Uterus (tissue), 3 donors: ENCODE measurements at regions not wholly inside any gene's neighbourhood (a gene's known extent, or its start where the extent isn't known, plus 50 kb on each side); places are given as distances from the start of the nearest gene placed in this dataset.

ENCODE experiments used
- DNase-seq, 2 donors: peaks; one replicate each; pipeline ENCODE4 v3.0.0-alpha.2; 2019 to 2020
- H3K27ac ChIP-seq, 2 donors: fragments of 200-600 bp; sonication (generic); 1 replicate in 1 of 2; 2 replicates in 1 of 2; pipeline ENCODE4 v1.5.1; 2016 to 2018
- H3K27me3 ChIP-seq, 2 donors: fragments of 200-600 bp; sonication (generic); one replicate each; pipeline ENCODE4 v1.5.1; 2018 to 2019; ENCODE audit warnings: control low read depth in 1 of 2
- H3K36me3 ChIP-seq, 2 donors: fragments of 200-600 bp; sonication (generic); one replicate each; pipeline ENCODE4 v1.5.1; 2019; ENCODE audit warnings: control low read depth in 1 of 2
- H3K4me1 ChIP-seq, 2 donors: fragments of 200-600 bp; sonication (generic); one replicate each; pipeline ENCODE4 v1.5.1; 2018 to 2019; ENCODE audit warnings: control low read depth in 1 of 2
- H3K4me3 ChIP-seq, 2 donors: fragments of 200-600 bp; sonication (generic); 1 replicate in 1 of 2; 2 replicates in 1 of 2; pipeline ENCODE4 v1.5.1; 2018 to 2019; ENCODE audit warnings: mild to moderate bottlenecking in 1 of 2
- H3K9me3 ChIP-seq, 2 donors: fragments of 200-600 bp; sonication (generic); one replicate each; pipeline ENCODE4 v1.5.1; 2019; ENCODE audit warnings: control low read depth in 1 of 2
- CTCF ChIP-seq, 4 experiments: fragments of 200-600 bp in 2 of 4; fragments of 450-650 bp in 2 of 4; sonication (generic) in 2 of 4; IDR thresholded peaks; one replicate each; pipeline ENCODE4 v1.5.1; 2016 to 2019; ENCODE audit warnings: antibody characterized with exemption in 4 of 4, mild to moderate bottlenecking in 2 of 4, moderate library complexity in 1 of 4
- POLR2A ChIP-seq, 2 donors: fragments of 450-650 bp; IDR thresholded peaks; one replicate each; pipeline ENCODE4 v1.6.1; 2016; ENCODE audit warnings: antibody characterized with exemption in 2 of 2, mild to moderate bottlenecking in 1 of 2, moderate library complexity in 1 of 2
- intact Hi-C: fragments of 100-400 bp; cut with DNase I; formaldehyde crosslinking; loops from one replicate; pipeline ENCODE4 v1.15.1; 2023; ENCODE audit warnings: low total_unique reads
- donor health status: DM: yes; HTN: yes; CAD: no.

- Histone ChIP-seq H3K4me1 (no peaks in the 10 kb centered on the region), H3K36me3 (no peaks in the 10 kb centered on the region), H3K9me3 (no peaks in the 10 kb centered on the region), H3K4me3 (no peak overlapping the region), H3K27ac (no peak overlapping the region), H3K27me3 (no peaks in the 10 kb centered on the region)
- DNase-seq = no peak
- intact Hi-C loops = no loop called here
- TF ChIP-seq CTCF (IDR thresholded peaks at IDR 0.05) (no peak), POLR2A (IDR thresholded peaks at IDR 0.05) (no peak)
These were observed 127.1 kb downstream of the MAF start for GRCh38 chr16:79473456-79473855.

- no peak for TF ChIP-seq POLR2A (IDR thresholded peaks at IDR 0.05)
- no peak for TF ChIP-seq CTCF (IDR thresholded peaks at IDR 0.05)
- Histone ChIP-seq H3K9me3 (no peaks in the 10 kb centered on the region), H3K36me3 (no peaks in the 10 kb centered on the region), H3K27ac (no peak overlapping the region), H3K4me3 (no peak overlapping the region), H3K27me3 (no peaks in the 10 kb centered on the region), H3K4me1 (no peaks in the 10 kb centered on the region)
- intact Hi-C loops = no loop called here
- no peak for DNase-seq
These were observed 128.1 kb downstream of the MAF start for GRCh38 chr16:79472426-79472825.

- H3K27ac ChIP-seq = no peak overlapping the region
- H3K4me1 ChIP-seq = no peaks in the 10 kb centered on the region
- TF ChIP-seq POLR2A (IDR thresholded peaks at IDR 0.05) (no peak), CTCF (IDR thresholded peaks at IDR 0.05) (no peak)
- peak in 1 of 2 donors; percentile 13 for DNase-seq
- no peaks in the 10 kb centered on the region for H3K9me3 ChIP-seq
- H3K36me3 ChIP-seq = no peaks in the 10 kb centered on the region
- no peak overlapping the region for H3K4me3 ChIP-seq
- no peaks in the 10 kb centered on the region for H3K27me3 ChIP-seq
- intact Hi-C loops = no loop called here
These were observed 130.5 kb downstream of the MAF start for GRCh38 chr16:79469999-79470398.

GRCh38 chr16:79468631-79469030, 131.9 kb downstream of the MAF start:
- Histone ChIP-seq H3K9me3 (no peaks in the 10 kb centered on the region), H3K27me3 (no peaks in the 10 kb centered on the region), H3K27ac (no peak overlapping the region), H3K4me1 (no peaks in the 10 kb centered on the region), H3K36me3 (no peaks in the 10 kb centered on the region), H3K4me3 (no peak overlapping the region)
- intact Hi-C loops = no loop called here
- DNase-seq = no peak
- TF ChIP-seq CTCF (IDR thresholded peaks at IDR 0.05) = no peak
- no peak for TF ChIP-seq POLR2A (IDR thresholded peaks at IDR 0.05)

- TF ChIP-seq CTCF (IDR thresholded peaks at IDR 0.05) = no peak
- no peak for TF ChIP-seq POLR2A (IDR thresholded peaks at IDR 0.05)
- intact Hi-C loops = no loop called here
These were observed 132.4 kb downstream of the MAF start for GRCh38 chr16:79468121-79468552.

More at GRCh38 chr16:79468121-79468552, 132.4 kb downstream of the MAF start:
- H3K4me1 ChIP-seq = no peaks in the 10 kb centered on the region
- H3K9me3 ChIP-seq = no peaks in the 10 kb centered on the region
- no peaks in the 10 kb centered on the region for H3K27me3 ChIP-seq
- DNase-seq = no peak
- H3K4me3 ChIP-seq = no peak overlapping the region
- H3K36me3 ChIP-seq = no peaks in the 10 kb centered on the region
- no peak overlapping the region for H3K27ac ChIP-seq
